ENCODE measurements at regions not wholly inside any gene's neighbourhood (a gene's known extent, or its start where the extent isn't known, plus 50 kb on each side); places are given as distances from the start of the nearest gene placed in this dataset.
"Not testable (repeated sequence)": the region's sequence is repeated elsewhere in the genome, so short reads cannot be mapped to it uniquely, and the experiment has no call there.

DNA sequence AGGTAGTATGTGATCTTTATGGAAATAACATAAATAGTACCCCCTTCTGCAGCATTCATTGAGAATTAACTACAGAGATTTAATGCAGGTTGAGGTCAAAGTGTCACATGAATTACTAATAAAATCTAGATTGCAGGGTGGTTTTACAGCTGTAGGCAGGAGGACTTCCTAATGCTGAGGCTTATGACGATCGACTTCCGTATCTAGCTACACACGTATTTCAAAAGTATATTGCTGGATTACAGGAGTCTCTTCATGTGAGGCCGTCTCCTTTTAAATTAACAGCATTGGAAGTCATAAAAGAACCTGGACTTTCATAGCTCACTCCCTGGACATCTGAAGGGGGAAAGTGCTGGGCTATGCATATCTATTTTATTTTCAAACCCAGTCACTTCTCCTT, 180.9 kb downstream of the OSTF1 start:
- no peak for TF ChIP-seq CTCF (conservative IDR thresholded peaks at IDR 0.05; ENCODE audit: control insufficient read depth, insufficient read depth, low read depth, low read length)
- H3K4me3 ChIP-seq (ENCODE audit: control insufficient read depth, low read depth, low read length): no peak overlapping the region
- DNase-seq (ENCODE audit: low read depth): no peak

DNA sequence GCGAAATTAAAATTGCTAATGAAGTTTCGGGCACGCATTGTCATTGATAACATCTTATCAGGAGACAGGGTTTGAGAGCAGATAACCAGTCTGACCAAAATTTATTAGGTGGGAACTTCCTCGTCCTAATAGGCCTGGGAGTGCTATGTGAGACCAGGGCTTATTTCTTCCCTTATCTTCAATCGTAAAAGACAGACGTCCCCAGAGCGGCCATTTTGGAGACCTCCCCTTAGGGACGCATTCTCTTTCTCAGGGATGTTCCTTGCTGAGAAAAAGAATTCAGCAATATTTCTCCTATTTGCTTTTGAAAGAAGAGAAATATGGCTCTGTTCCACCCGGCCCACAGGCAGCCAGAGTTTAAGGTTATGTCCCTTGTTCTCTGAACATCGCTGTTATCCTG, 184.7 kb downstream of the OSTF1 start:
- not testable (repeated sequence) for H3K4me3 ChIP-seq (ENCODE audit: control insufficient read depth, low read depth, low read length); DNase-seq (ENCODE audit: low read depth)

- TF ChIP-seq CTCF (conservative IDR thresholded peaks at IDR 0.05; ENCODE audit: control insufficient read depth, insufficient read depth, low read depth, low read length): no peak
- H3K4me3 ChIP-seq (ENCODE audit: control insufficient read depth, low read depth, low read length): no peak overlapping the region
- no peak for DNase-seq (ENCODE audit: low read depth)
Observed at GRCh38 chr9:75274781-75275180, 186.5 kb downstream of the OSTF1 start.

GRCh38 chr9:75282047-75282446, 193.7 kb downstream of the OSTF1 start:
- no peak for TF ChIP-seq CTCF (conservative IDR thresholded peaks at IDR 0.05; ENCODE audit: control insufficient read depth, insufficient read depth, low read depth, low read length)
- DNase-seq (ENCODE audit: low read depth): no peak
- no peak overlapping the region for H3K4me3 ChIP-seq (ENCODE audit: control insufficient read depth, low read depth, low read length)

DNA sequence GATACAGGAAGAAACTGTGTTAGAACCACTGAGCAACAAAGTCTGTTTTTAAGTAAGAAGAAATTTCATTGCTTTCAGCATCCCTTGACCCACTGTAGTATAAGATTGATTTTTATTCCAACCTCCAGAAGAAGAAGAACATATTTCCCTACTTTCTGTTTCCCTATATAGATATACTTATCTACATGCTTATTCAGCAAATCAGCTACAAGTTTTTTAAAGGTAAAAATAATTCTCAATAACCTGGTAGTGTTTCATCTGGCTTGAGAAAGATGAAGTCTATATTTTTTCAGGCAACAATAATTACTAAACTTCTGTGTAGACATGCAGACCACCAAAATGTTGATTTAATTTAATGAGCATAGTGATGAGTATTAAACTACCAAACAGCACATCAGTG, 201.0 kb downstream of the OSTF1 start:
- no peak for TF ChIP-seq CTCF (conservative IDR thresholded peaks at IDR 0.05; ENCODE audit: control insufficient read depth, insufficient read depth, low read depth, low read length)
- DNase-seq (ENCODE audit: low read depth): no peak
- no peak overlapping the region for H3K4me3 ChIP-seq (ENCODE audit: control insufficient read depth, low read depth, low read length)

DNA sequence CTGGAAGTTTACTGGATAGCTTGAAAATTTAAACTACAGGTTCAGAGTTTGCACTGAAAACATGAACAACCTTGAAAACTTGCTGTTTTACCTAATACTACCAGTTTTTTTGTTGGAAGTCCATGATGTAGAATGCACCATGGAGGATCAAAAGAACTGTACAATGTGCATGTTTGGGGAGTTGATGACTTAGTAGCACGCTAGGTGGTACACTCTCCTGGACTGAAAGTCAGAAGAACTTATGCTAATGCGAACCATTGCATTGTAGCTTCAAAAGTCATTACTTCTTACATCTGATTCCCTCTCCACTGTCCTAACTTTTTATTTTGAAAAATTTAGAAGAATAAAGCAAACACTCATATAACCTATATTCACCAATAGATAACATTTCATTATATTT, 211.0 kb downstream of the OSTF1 start:
- DNase-seq (ENCODE audit: low read depth): no peak
- no peak overlapping the region for H3K4me3 ChIP-seq (ENCODE audit: control insufficient read depth, low read depth, low read length)
- no peak for TF ChIP-seq CTCF (conservative IDR thresholded peaks at IDR 0.05; ENCODE audit: control insufficient read depth, insufficient read depth, low read depth, low read length)

DNA sequence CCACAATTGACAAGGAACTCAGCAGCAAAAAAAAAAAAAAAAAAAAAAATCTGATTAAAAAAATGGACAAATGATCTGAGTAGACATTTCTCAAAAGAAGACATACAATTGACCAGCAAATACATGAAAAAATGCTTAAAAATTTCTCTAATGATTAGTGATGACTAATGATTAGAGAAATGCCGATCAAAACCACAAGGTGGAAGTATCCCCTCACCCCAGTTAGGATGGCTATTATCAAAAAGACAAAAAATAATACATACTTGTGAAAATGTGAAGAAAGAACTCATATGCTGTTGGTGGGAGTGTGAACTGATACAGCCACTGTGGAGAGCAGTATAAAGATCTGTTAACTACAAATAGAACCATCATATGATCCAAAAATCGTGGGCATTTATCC, 245.3 kb downstream of the OSTF1 start:
- DNase-seq (ENCODE audit: low read depth): no peak

More for the DNA sequence above, 245.3 kb downstream of the OSTF1 start:
- H3K4me3 ChIP-seq (ENCODE audit: control insufficient read depth, low read depth, low read length): no peak overlapping the region
- no peak for TF ChIP-seq CTCF (conservative IDR thresholded peaks at IDR 0.05; ENCODE audit: control insufficient read depth, insufficient read depth, low read depth, low read length)

All from fibroblast of mammary gland (primary cell).